Spinal cord (tissue), 9 donors: ENCODE measurements at regions not wholly inside any gene's neighbourhood (a gene's known extent, or its start where the extent isn't known, plus 50 kb on each side); places are given as distances from the start of the nearest gene placed in this dataset.
"Not testable (repeated sequence)": the region's sequence is repeated elsewhere in the genome, so short reads cannot be mapped to it uniquely, and the experiment has no call there.

Source experiments
- DNase-seq, 6 donors: peaks; one replicate each; pipeline versions ENCODE4 v3.0.0 to v3.0.0-alpha.2; 2013 to 2015; ENCODE audit warnings: low spot score in 6 of 6, low read depth in 4 of 6
- H3K27ac ChIP-seq: one replicate; pipeline ENCODE4 v1.5.1; 2013; ENCODE audit warnings: low read depth, low read length, control low read depth
- H3K27me3 ChIP-seq: one replicate; pipeline ENCODE4 v1.6.1; 2013; ENCODE audit warnings: low read length; ENCODE audit not compliant: control insufficient read depth, insufficient read depth
- H3K36me3 ChIP-seq: one replicate; pipeline ENCODE4 v1.6.1; 2013; ENCODE audit warnings: low read length; ENCODE audit not compliant: control insufficient read depth, insufficient read depth
- H3K4me1 ChIP-seq: one replicate; pipeline ENCODE4 v1.6.1; 2013; ENCODE audit warnings: low read length; ENCODE audit not compliant: control insufficient read depth, insufficient read depth
- H3K4me3 ChIP-seq: one replicate; pipeline ENCODE4 v1.5.1; 2013; ENCODE audit warnings: low read depth, low read length, control low read depth
- H3K9me3 ChIP-seq: one replicate; pipeline ENCODE4 v1.6.1; 2013; ENCODE audit warnings: low read length; ENCODE audit not compliant: control insufficient read depth, insufficient read depth
- WGBS: methylation state at CpG from one replicate; pipeline ENCODE4 v1.1.5; 2013; ENCODE audit warnings: missing lambda C conversion rate; ENCODE audit not compliant: insufficient coverage; 5-methylcytosine and 5-hydroxymethylcytosine counted together
- donor health status: healthy.

- H3K36me3 ChIP-seq = no peaks in the 10 kb centered on the region
- no peaks in the 10 kb centered on the region for H3K4me1 ChIP-seq
- H3K9me3 ChIP-seq = no peaks in the 10 kb centered on the region
- no peak overlapping the region for H3K27ac ChIP-seq
- no peak overlapping the region for H3K4me3 ChIP-seq
- DNase-seq = no peak
- 25% methylated on average over 1 of the region's 1 CpG for WGBS
- H3K27me3 ChIP-seq = no peaks in the 10 kb centered on the region
These were observed 79.2 kb upstream of the C4orf54 start for GRCh38 chr4:99736846-99737245.

DNA sequence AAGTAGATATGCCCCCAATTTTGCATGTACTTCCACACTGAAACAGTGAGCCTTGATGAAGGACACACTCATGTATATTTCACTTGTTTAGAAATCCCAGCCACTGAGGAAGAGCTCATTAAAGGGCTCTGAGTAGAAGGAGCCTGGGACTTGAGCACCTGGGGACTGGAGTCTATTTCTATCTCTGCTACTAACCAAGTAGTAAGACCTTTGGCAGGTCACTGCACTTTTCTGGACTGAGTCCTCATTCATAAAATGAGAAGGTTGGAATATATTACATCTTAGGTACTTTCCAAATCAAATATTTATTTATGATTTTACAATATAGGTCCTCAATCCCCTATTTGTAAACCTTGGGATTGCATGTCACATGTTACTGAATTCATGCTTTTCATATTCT, 78.2 kb upstream of the C4orf54 start:
- no peak overlapping the region for H3K27ac ChIP-seq
- H3K4me3 ChIP-seq = no peak overlapping the region
- no peaks in the 10 kb centered on the region for H3K9me3 ChIP-seq
- no peaks in the 10 kb centered on the region for H3K4me1 ChIP-seq
- H3K36me3 ChIP-seq = no peaks in the 10 kb centered on the region
- no peak for DNase-seq
- H3K27me3 ChIP-seq = no peaks in the 10 kb centered on the region

- 81% methylated on average over 2 of the region's 2 CpGs for WGBS
- H3K27ac ChIP-seq = no peak overlapping the region
- no peaks in the 10 kb centered on the region for H3K27me3 ChIP-seq
- H3K4me3 ChIP-seq = no peak overlapping the region
- no peaks in the 10 kb centered on the region for H3K9me3 ChIP-seq
- no peak for DNase-seq
- no peaks in the 10 kb centered on the region for H3K36me3 ChIP-seq
- H3K4me1 ChIP-seq = no peaks in the 10 kb centered on the region
These were observed 77.1 kb upstream of the C4orf54 start for GRCh38 chr4:99734583-99735322.

DNA sequence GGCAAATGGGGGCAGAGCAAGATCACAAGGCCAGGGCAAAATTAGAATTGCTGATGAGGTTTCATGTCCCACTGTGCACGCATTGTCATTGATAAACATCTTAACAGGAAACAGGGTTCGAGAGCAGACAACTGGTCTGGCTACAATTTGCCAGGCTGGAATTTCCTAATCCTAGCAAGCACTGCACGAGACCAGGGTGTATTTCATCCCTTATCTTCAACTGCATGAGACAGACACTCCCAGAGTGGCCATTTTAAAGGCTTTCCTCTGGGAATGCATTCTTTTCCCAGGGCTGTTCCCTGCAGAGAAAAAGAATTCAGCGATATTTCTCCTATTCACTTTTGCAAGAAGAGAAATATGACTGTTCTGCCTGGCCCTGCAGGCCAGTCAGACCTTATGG, 75.8 kb upstream of the C4orf54 start:
- H3K27ac ChIP-seq, H3K36me3 ChIP-seq, H3K4me1 ChIP-seq, H3K27me3 ChIP-seq, H3K4me3 ChIP-seq, H3K9me3 ChIP-seq, DNase-seq: not testable (repeated sequence)
- 31% methylated on average over 3 of the region's 4 CpGs for WGBS

- no peaks in the 10 kb centered on the region for H3K9me3 ChIP-seq
- no peaks in the 10 kb centered on the region for H3K27me3 ChIP-seq
- WGBS = no CpG with 5 or more reads among the region's 1 CpG
- no peaks in the 10 kb centered on the region for H3K4me1 ChIP-seq
- no peak overlapping the region for H3K27ac ChIP-seq
- no peak for DNase-seq
- H3K36me3 ChIP-seq = no peaks in the 10 kb centered on the region
- H3K4me3 ChIP-seq = no peak overlapping the region
These were observed 71.6 kb upstream of the C4orf54 start for GRCh38 chr4:99729186-99729585.

- no peaks in the 10 kb centered on the region for H3K27me3 ChIP-seq
- no peaks in the 10 kb centered on the region for H3K9me3 ChIP-seq
- H3K4me3 ChIP-seq = no peak overlapping the region
- no peak overlapping the region for H3K27ac ChIP-seq
- DNase-seq = peak in 2 of 6 donors; percentile 15 to 71
- H3K36me3 ChIP-seq = no peaks in the 10 kb centered on the region
- no peaks in the 10 kb centered on the region for H3K4me1 ChIP-seq
These were observed 66.4 kb upstream of the C4orf54 start for GRCh38 chr4:99724067-99724466.

DNA sequence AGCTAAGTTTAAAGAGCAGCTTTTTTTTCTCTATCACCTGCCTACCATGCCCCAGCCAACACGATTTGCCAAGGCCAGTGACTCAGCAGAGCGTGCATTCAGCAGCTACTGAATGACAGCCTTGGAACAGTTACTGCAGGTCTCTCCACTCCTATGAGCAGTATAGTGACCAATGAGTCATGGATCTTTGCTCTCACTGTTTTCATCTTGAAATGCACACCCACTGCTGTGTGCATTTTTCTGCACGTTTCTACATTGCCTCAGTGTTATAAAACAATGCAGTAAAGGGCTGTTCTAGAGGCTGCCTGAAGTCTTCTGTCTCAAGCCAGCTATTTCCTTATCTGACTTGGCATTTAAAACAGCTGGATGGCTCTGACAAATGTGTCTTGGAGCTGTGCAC, 66.0 kb upstream of the C4orf54 start:
- Histone ChIP-seq H3K36me3 (no peaks in the 10 kb centered on the region), H3K4me3 (no peak overlapping the region), H3K27me3 (no peaks in the 10 kb centered on the region), H3K27ac (no peak overlapping the region), H3K9me3 (no peaks in the 10 kb centered on the region), H3K4me1 (no peaks in the 10 kb centered on the region)
- WGBS = 49% methylated on average over 2 of the region's 3 CpGs
- DNase-seq = peak in 1 of 6 donors; percentile 41

DNA sequence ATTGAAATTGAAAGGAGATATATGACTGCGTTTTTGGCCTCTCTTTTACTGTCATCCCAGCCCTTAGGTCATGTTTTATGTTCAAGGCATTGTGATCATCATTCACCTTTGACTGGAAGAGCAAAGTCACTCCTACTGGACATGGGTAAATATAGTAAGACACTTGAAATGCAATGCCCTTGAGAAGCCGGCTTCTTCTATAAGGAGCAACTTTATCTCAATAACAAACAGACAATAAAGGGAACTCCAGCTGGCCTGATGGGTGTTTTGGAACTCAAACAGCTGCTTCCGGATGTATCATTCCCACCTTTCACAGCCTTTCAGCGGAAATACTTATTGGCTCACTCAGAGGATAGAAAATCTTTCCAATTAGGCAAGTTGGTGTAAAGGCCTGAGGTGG, 65.1 kb upstream of the C4orf54 start:
- no CpG with 5 or more reads among the region's 4 CpGs for WGBS
- no peak overlapping the region for H3K27ac ChIP-seq

GRCh38 chr4:99722006-99722405, 64.4 kb upstream of the C4orf54 start:
- Histone ChIP-seq H3K27me3 (no peaks in the 10 kb centered on the region), H3K9me3 (no peaks in the 10 kb centered on the region), H3K36me3 (no peaks in the 10 kb centered on the region), H3K27ac (no peak overlapping the region), H3K4me3 (no peak overlapping the region), H3K4me1 (no peaks in the 10 kb centered on the region)
- 100% methylated on average over 1 of the region's 1 CpG for WGBS
- DNase-seq = no peak

More for the DNA sequence above, 65.1 kb upstream of the C4orf54 start:
- no peaks in the 10 kb centered on the region for H3K9me3 ChIP-seq
- no peaks in the 10 kb centered on the region for H3K4me1 ChIP-seq
- no peaks in the 10 kb centered on the region for H3K27me3 ChIP-seq
- H3K4me3 ChIP-seq = no peak overlapping the region
- H3K36me3 ChIP-seq = no peaks in the 10 kb centered on the region
- peak in 1 of 6 donors; percentile 71 for DNase-seq

DNA sequence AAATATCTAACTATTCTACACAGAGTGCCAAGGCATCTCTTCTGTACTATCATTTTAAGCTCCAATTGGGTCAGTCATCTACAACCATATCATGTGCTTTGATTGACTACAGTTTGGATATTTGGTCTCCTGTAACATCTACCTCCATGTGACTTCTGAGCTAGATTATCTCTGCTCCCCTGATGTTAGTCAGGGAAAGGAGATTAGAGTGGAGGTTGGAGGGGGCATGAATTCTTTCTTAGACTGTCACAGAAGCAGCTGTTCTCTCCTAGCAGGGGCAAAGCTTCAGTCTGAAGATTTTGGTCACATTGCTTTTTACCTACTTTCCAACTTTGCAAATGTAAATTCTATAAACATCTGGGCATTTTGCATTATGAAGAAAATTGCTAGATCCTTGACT, 62.6 kb upstream of the C4orf54 start:
- DNase-seq = no peak
- Histone ChIP-seq H3K4me1 (no peaks in the 10 kb centered on the region), H3K4me3 (no peak overlapping the region), H3K27me3 (no peaks in the 10 kb centered on the region), H3K27ac (no peak overlapping the region), H3K36me3 (no peaks in the 10 kb centered on the region), H3K9me3 (no peaks in the 10 kb centered on the region)
